ENCODE measurements at regions not wholly inside any gene's neighbourhood (a gene's known extent, or its start where the extent isn't known, plus 50 kb on each side); places are given as distances from the start of the nearest gene placed in this dataset.

DNA sequence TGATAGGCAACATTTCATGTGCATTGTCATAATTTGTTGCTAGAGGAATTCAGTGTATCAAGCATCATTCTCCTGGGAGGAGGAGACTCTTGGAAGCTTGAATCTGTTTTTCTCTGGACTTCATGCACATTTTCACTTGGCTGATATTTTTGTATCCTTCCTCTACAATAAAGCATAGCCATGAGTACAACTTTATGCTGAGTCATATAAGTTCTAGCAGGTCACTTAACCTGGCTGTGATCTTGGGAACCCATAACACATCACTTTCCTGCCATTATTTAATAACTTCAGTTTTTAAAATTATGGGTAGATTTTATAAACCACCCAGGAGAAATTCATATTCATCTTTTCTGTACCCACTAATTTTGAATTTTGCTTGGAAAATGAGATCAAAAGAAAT is 203.0 kb upstream of the CD96 start:
- Histone ChIP-seq H3K36me3 (ENCODE audit: control insufficient read depth, insufficient read depth, low read length) (no peaks in the 10 kb centered on the region), H3K27me3 (replicated peaks; ENCODE audit: control insufficient read depth, insufficient read depth, low read length) (no peaks in the 10 kb centered on the region), H3K4me1 (no peaks in the 10 kb centered on the region), H3K4me3 (ENCODE audit: low read depth, low read length) (no peak overlapping the region), H3K9me3 (no peaks in the 10 kb centered on the region)
- ChIA-PET POLR2A (no interaction called here), CTCF (no interaction called here)
- Mint-ChIP-seq H3K9me3 (ENCODE audit: unreplicated experiment) (no peaks in the 10 kb centered on the region), H3K27me3 (ENCODE audit: insufficient read depth, unreplicated experiment) (no peaks in the 10 kb centered on the region), H3K36me3 (ENCODE audit: insufficient read depth, unreplicated experiment) (no peaks in the 10 kb centered on the region), H3K27ac (ENCODE audit: unreplicated experiment) (no peak overlapping the region), H3K4me1 (ENCODE audit: low read depth, unreplicated experiment) (peaks cover 17% of the 10 kb centered on the region), H3K4me3 (ENCODE audit: unreplicated experiment) (no peak overlapping the region)
- intact Hi-C loops (cut with micrococcal nuclease; ENCODE audit: unreplicated experiment), result loop anchor here (2.0 to 5.0 kb wide), 3 partner anchors 127 to 260 kb away; no protein-coding TSS in a partner anchor
- no TSS peak for BruUV-seq (replicated peaks)
- no peak for DNase-seq
- TF ChIP-seq CTCF (IDR thresholded peaks at IDR 0.05; ENCODE audit: insufficient read depth in 1 of 2, low read depth in 1 of 2, low read length in 1 of 2, severe bottlenecking in 1 of 2, unreplicated experiment in 1 of 2), result no peak

DNA sequence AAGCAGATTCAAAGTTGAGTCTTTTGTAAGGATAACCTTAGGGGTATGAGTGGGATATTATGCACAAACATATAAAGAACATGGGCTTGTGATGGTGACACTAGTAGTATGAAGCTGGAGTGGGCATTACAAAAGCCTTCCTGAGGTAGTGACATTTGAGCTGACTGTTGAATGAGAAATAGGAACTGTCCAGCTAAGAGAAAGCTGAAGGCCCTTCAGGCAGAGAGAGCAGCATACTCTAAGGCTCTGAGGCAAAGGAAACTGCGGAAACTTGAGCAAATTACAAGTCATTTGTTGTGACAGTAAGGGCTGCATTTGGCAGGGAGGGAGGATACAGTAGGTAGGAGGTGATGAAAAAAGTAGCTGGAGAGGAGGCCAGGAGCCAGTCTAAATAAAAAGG is 190.7 kb upstream of the CD96 start:
- H3K9me3 Mint-ChIP-seq (ENCODE audit: unreplicated experiment), result peaks cover 13% of the 10 kb centered on the region
- CTCF ChIA-PET, result no interaction called here

GRCh38 chr3:111352585-111352984 is 189.4 kb upstream of the CD96 start:
- peaks cover 13% of the 10 kb centered on the region for H3K9me3 Mint-ChIP-seq (ENCODE audit: unreplicated experiment)
- CTCF ChIA-PET, result no interaction called here
- H3K9me3 ChIP-seq, result no peaks in the 10 kb centered on the region

More for the DNA sequence above, 190.7 kb upstream of the CD96 start:
- Histone ChIP-seq H3K36me3 (ENCODE audit: control insufficient read depth, insufficient read depth, low read length) (no peaks in the 10 kb centered on the region), H3K4me1 (no peaks in the 10 kb centered on the region), H3K27me3 (replicated peaks; ENCODE audit: control insufficient read depth, insufficient read depth, low read length) (no peaks in the 10 kb centered on the region), H3K4me3 (ENCODE audit: low read depth, low read length) (no peak overlapping the region), H3K9me3 (no peaks in the 10 kb centered on the region)
- intact Hi-C loops (cut with micrococcal nuclease; ENCODE audit: unreplicated experiment), result no loop called here
- no TSS peak for BruUV-seq (replicated peaks)
- H3K4me3 Mint-ChIP-seq (ENCODE audit: unreplicated experiment), result no peak overlapping the region
- no peaks in the 10 kb centered on the region for H3K36me3 Mint-ChIP-seq (ENCODE audit: insufficient read depth, unreplicated experiment)
- no peaks in the 10 kb centered on the region for H3K27me3 Mint-ChIP-seq (ENCODE audit: insufficient read depth, unreplicated experiment)
- no peak for TF ChIP-seq CTCF (IDR thresholded peaks at IDR 0.05; ENCODE audit: insufficient read depth in 1 of 2, low read depth in 1 of 2, low read length in 1 of 2, severe bottlenecking in 1 of 2, unreplicated experiment in 1 of 2)
- H3K27ac Mint-ChIP-seq (ENCODE audit: unreplicated experiment), result no peak overlapping the region
- no peak for DNase-seq
- POLR2A ChIA-PET, result no interaction called here
- H3K4me1 Mint-ChIP-seq (ENCODE audit: low read depth, unreplicated experiment), result no peaks in the 10 kb centered on the region

More at GRCh38 chr3:111352585-111352984, 189.4 kb upstream of the CD96 start:
- intact Hi-C loops (cut with micrococcal nuclease; ENCODE audit: unreplicated experiment), result no loop called here
- H3K27me3 ChIP-seq (replicated peaks; ENCODE audit: control insufficient read depth, insufficient read depth, low read length), result no peaks in the 10 kb centered on the region
- BruUV-seq (replicated peaks), result no TSS peak
- no peaks in the 10 kb centered on the region for H3K27me3 Mint-ChIP-seq (ENCODE audit: insufficient read depth, unreplicated experiment)
- no peaks in the 10 kb centered on the region for H3K36me3 Mint-ChIP-seq (ENCODE audit: insufficient read depth, unreplicated experiment)
- H3K27ac Mint-ChIP-seq (ENCODE audit: unreplicated experiment), result no peak overlapping the region
- no peaks in the 10 kb centered on the region for H3K36me3 ChIP-seq (ENCODE audit: control insufficient read depth, insufficient read depth, low read length)
- no peak for DNase-seq
- H3K4me1 Mint-ChIP-seq (ENCODE audit: low read depth, unreplicated experiment), result no peaks in the 10 kb centered on the region
- H3K4me3 ChIP-seq (ENCODE audit: low read depth, low read length), result no peak overlapping the region
- POLR2A ChIA-PET, result no interaction called here
- H3K4me1 ChIP-seq, result no peaks in the 10 kb centered on the region
- TF ChIP-seq CTCF (IDR thresholded peaks at IDR 0.05; ENCODE audit: insufficient read depth in 1 of 2, low read depth in 1 of 2, low read length in 1 of 2, severe bottlenecking in 1 of 2, unreplicated experiment in 1 of 2), result no peak
- no peak overlapping the region for H3K4me3 Mint-ChIP-seq (ENCODE audit: unreplicated experiment)
